SK-N-SH (cell line): ENCODE measurements at regions not wholly inside any gene's neighbourhood (a gene's known extent, or its start where the extent isn't known, plus 50 kb on each side); places are given as distances from the start of the nearest gene placed in this dataset.

Experiments used
- CTCF ChIA-PET: fragments of 300-600, 350-600 bp; formaldehyde crosslinking; extraction: SDS; loops from one replicate; lab custom pipeline; 2021; lab: Yijun Ruan, JAX
- POLR2A ChIA-PET: fragments of 350-600 bp; sonication (Branson Sonifier 250); formaldehyde crosslinking; extraction: SDS; loops from one replicate; lab custom pipeline; 2020; ENCODE audit warnings: antibody characterized with exemption, inconsistent platforms; lab: Yijun Ruan, JAX
- DNase-seq: peaks from one replicate; pipeline ENCODE4 v3.0.0; 2012
- H2AFZ ChIP-seq: fragments of 200-600 bp; sonication (generic); 2 replicates; pipeline ENCODE4 v1.8.1; 2016; ENCODE audit warnings: antibody characterized with exemption, mild to moderate bottlenecking, low read depth
- H3F3A ChIP-seq: fragments of 200-600 bp; sonication (generic); replicated peaks from 2 replicates; pipeline ENCODE3; 2016; ENCODE audit warnings: antibody characterized with exemption, mild to moderate bottlenecking; ENCODE audit not compliant: insufficient read depth
- H3K27ac ChIP-seq, 2 experiments: fragments of 200-500 bp in 1 of 2; fragments of 200-600 bp in 1 of 2; sonication (Bioruptor generic) in 1 of 2; sonication (generic), shearing (Covaris generic) in 1 of 2; 2 replicates each; pipeline versions ENCODE4 v1.5.1 to v1.6.1; 2014 to 2016; ENCODE audit warnings: low read depth in 2 of 2, inconsistent platforms in 1 of 2, low read length in 1 of 2, mild to moderate bottlenecking in 1 of 2, mixed read lengths in 1 of 2
- H3K27me3 ChIP-seq: fragments of 200-600 bp; sonication (generic), shearing (Covaris generic); 2 replicates; pipeline ENCODE4 v1.6.1; 2016; ENCODE audit warnings: mixed run types; ENCODE audit not compliant: insufficient read depth
- H3K36me3 ChIP-seq, 2 experiments: fragments of 200-500 bp in 1 of 2; fragments of 200-600 bp in 1 of 2; sonication (Bioruptor generic) in 1 of 2; sonication (generic) in 1 of 2; replicated peaks in 1 of 2; 2 replicates each; pipeline versions ENCODE3 to v1.5.1; 2014 to 2016; ENCODE audit warnings: low read length in 1 of 2, mild to moderate bottlenecking in 1 of 2; ENCODE audit not compliant: insufficient read depth in 2 of 2, control insufficient read depth in 1 of 2
- H3K4me1 ChIP-seq, 2 experiments: fragments of 200-500 bp in 1 of 2; fragments of 200-600 bp in 1 of 2; sonication (Bioruptor generic) in 1 of 2; sonication (generic), shearing (Covaris generic) in 1 of 2; 2 replicates each; pipeline versions ENCODE4 v1.5.1 to v1.6.1; 2014 to 2016; ENCODE audit warnings: low read depth in 1 of 2, low read length in 1 of 2, mixed run types in 1 of 2; ENCODE audit not compliant: insufficient read depth in 2 of 2, control insufficient read depth in 1 of 2
- H3K4me2 ChIP-seq: fragments of 200-600 bp; sonication (generic), shearing (Covaris generic); 2 replicates; pipeline ENCODE4 v1.6.1; 2017; ENCODE audit warnings: mixed run types
- H3K4me3 ChIP-seq, 2 experiments: fragments of 200-500 bp in 1 of 2; fragments of 200-600 bp in 1 of 2; sonication (Bioruptor generic) in 1 of 2; sonication (generic), shearing (Covaris generic) in 1 of 2; 2 replicates each; pipeline versions ENCODE4 v1.5.1 to v1.8.1; 2014 to 2016; ENCODE audit warnings: low read depth in 2 of 2, inconsistent platforms in 1 of 2, low read length in 1 of 2, mild to moderate bottlenecking in 1 of 2, mixed read lengths in 1 of 2, moderate library complexity in 1 of 2
- H3K79me2 ChIP-seq: fragments of 200-600 bp; sonication (generic); 2 replicates; pipeline ENCODE4 v1.8.1; 2017; ENCODE audit warnings: mild to moderate bottlenecking; ENCODE audit not compliant: insufficient read depth
- H3K9ac ChIP-seq: fragments of 200-600 bp; sonication (generic); 2 replicates; pipeline ENCODE4 v1.6.1; 2017; ENCODE audit warnings: mixed run types
- H3K9me2 ChIP-seq: fragments of 200-600 bp; sonication (generic); 2 replicates; pipeline ENCODE4 v1.6.1; 2017; ENCODE audit warnings: mixed run types
- H3K9me3 ChIP-seq: fragments of 200-600 bp; sonication (generic); 2 replicates; pipeline ENCODE4 v1.6.1; 2017; ENCODE audit warnings: mixed run types, mild to moderate bottlenecking, moderate library complexity
- H4K20me1 ChIP-seq: fragments of 200-600 bp; sonication (generic); 2 replicates; pipeline ENCODE4 v1.6.1; 2017; ENCODE audit warnings: mild to moderate bottlenecking, mixed run types; ENCODE audit not compliant: insufficient read depth
- CHD2 ChIP-seq: fragments of 150-350 bp; IDR thresholded peaks from 2 replicates; pipeline ENCODE4 v1.6.1; 2018; ENCODE audit warnings: low read length; ENCODE audit not compliant: partially characterized antibody
- ELF1 ChIP-seq: IDR thresholded peaks from 2 replicates; pipeline ENCODE4 v1.4.0; 2012
- FOSL2 ChIP-seq: IDR thresholded peaks from 2 replicates; pipeline ENCODE4 v1.4.0; 2012; ENCODE audit warnings: low read depth, mild to moderate bottlenecking, moderate library complexity, borderline replicate concordance
- FOXJ3 ChIP-seq: sonication (generic); formaldehyde crosslinking; IDR thresholded peaks from 2 replicates; pipeline ENCODE4 v1.5.1; 2020; ENCODE audit warnings: mild to moderate bottlenecking, missing genetic modification reagents
- JUND ChIP-seq: IDR thresholded peaks from 2 replicates; pipeline ENCODE4 v1.4.0; 2012
- MAX ChIP-seq: IDR thresholded peaks from 2 replicates; pipeline ENCODE4 v1.4.0; 2012; ENCODE audit warnings: low read depth
- MXI1 ChIP-seq: IDR thresholded peaks from 2 replicates; pipeline ENCODE4 v1.6.1; 2012; ENCODE audit warnings: mild to moderate bottlenecking, low read depth, low read length, improper control_type of control experiment
- NFIC ChIP-seq: IDR thresholded peaks from 2 replicates; pipeline ENCODE4 v1.4.0; 2012; ENCODE audit warnings: borderline replicate concordance
- PBX3 ChIP-seq: IDR thresholded peaks from 2 replicates; pipeline ENCODE4; 2012
- POLR2AphosphoS5 ChIP-seq: IDR thresholded peaks from 2 replicates; pipeline ENCODE4 v1.6.1; 2012; ENCODE audit warnings: low read depth, low read length
- RAD21 ChIP-seq: IDR thresholded peaks from 2 replicates; pipeline ENCODE4 v1.6.1; 2012; ENCODE audit warnings: mild to moderate bottlenecking, low read length
- RFX5 ChIP-seq: IDR thresholded peaks from 2 replicates; pipeline ENCODE4 v1.6.1; 2012; ENCODE audit warnings: mild to moderate bottlenecking, improper control_type of control experiment, low read length
- RXRA ChIP-seq: IDR thresholded peaks from 2 replicates; pipeline ENCODE4 v1.4.0; 2012; ENCODE audit warnings: low read depth, mild to moderate bottlenecking, borderline replicate concordance
- SMC3 ChIP-seq: IDR thresholded peaks from 2 replicates; pipeline ENCODE4 v1.6.1; 2012; ENCODE audit warnings: low read depth, low read length, improper control_type of control experiment
- TAF1 ChIP-seq: IDR thresholded peaks from 2 replicates; pipeline ENCODE4 v1.6.1; 2012; ENCODE audit warnings: low read depth, mild to moderate bottlenecking, low read length, moderate library complexity, borderline replicate concordance
- TEAD4 ChIP-seq: IDR thresholded peaks from 2 replicates; pipeline ENCODE4 v1.4.0; 2012; ENCODE audit warnings: mild to moderate bottlenecking, borderline replicate concordance; ENCODE audit not compliant: insufficient read depth
- ZBTB33 ChIP-seq: IDR thresholded peaks from 2 replicates; pipeline ENCODE4 v1.4.0; 2012; ENCODE audit warnings: low read depth, borderline replicate concordance
- WGBS: methylation state at CpG from one replicate; pipeline ENCODE4 v1.1.6; 2017; ENCODE audit warnings: low lambda C conversion rate; 5-methylcytosine and 5-hydroxymethylcytosine counted together

GRCh38 chr9:81314490-81314889, 374.9 kb downstream of the TLE1 start:
- Histone ChIP-seq H3K9me2 (no peaks in the 10 kb centered on the region), H2AFZ (no peak overlapping the region), H3K27me3 (no peaks in the 10 kb centered on the region; the same call in 1 of the 2 replicates), H3K27ac (no peak overlapping the region), H3K36me3 (no peaks in the 10 kb centered on the region), H3K9me3 (no peaks in the 10 kb centered on the region), H3K4me3 (no peak overlapping the region), H3K4me1 (no peaks in the 10 kb centered on the region; a peak in 1 of 4 replicates), H3K4me2 (no peak overlapping the region), H4K20me1 (no peaks in the 10 kb centered on the region), H3K79me2 (no peaks in the 10 kb centered on the region), H3K9ac (no peak overlapping the region), H3F3A (no peaks in the 10 kb centered on the region)
- no peak for DNase-seq
- ChIA-PET CTCF (no interaction called here), POLR2A (interaction anchor here (0.5 kb wide), 1 partner anchor 101 kb away, joined by 4 read pairs; no protein-coding TSS in a partner anchor)
- 36% methylated on average over 3 of the region's 3 CpGs for WGBS
- TF ChIP-seq MXI1: no peak
- no peak for TF ChIP-seq RFX5
- TF ChIP-seq FOXJ3: no peak
- TF ChIP-seq POLR2AphosphoS5: no peak
- no peak for TF ChIP-seq PBX3
- no peak for TF ChIP-seq NFIC
- no peak for TF ChIP-seq CHD2
- TF ChIP-seq JUND: no peak
- no peak for TF ChIP-seq MAX
- TF ChIP-seq TAF1: no peak
- TF ChIP-seq RAD21: no peak
- TF ChIP-seq RXRA: no peak
- no peak for TF ChIP-seq SMC3
- TF ChIP-seq TEAD4: no peak
- TF ChIP-seq ELF1: no peak

DNA sequence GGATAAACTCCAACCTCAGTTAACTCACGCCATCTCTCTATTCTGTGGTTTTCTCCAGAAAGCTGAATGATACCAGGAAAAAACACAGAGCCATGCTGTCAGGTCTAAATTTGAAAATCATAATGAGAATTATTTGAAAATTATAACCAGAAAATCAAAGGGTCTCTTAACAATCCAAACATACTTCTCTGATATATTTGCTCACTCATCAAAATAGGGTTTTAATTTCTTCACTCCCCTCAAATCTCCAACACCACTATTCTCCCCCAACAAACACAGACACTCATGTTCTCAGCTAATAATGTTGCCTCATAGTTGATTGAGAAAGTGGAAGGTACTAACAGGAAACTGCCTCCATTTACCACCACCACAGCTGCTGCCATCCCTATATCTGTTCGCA, 375.5 kb downstream of the TLE1 start:
- no peak overlapping the region for H2AFZ ChIP-seq
- no peaks in the 10 kb centered on the region for H4K20me1 ChIP-seq
- no peaks in the 10 kb centered on the region; a peak in 1 of 4 replicates for H3K4me1 ChIP-seq
- no peak overlapping the region for H3K9ac ChIP-seq
- H3K4me2 ChIP-seq: no peak overlapping the region
- H3K27ac ChIP-seq: no peak overlapping the region
- WGBS: 55% methylated on average over 2 of the region's 2 CpGs
- CTCF ChIA-PET: no interaction called here
- POLR2A ChIA-PET: interaction anchor here (0.5 kb wide), 1 partner anchor 100 kb away, joined by 4 read pairs; no protein-coding TSS in a partner anchor
- DNase-seq: no peak
- TF ChIP-seq ZBTB33 (no peak), PBX3 (no peak), MAX (no peak), SMC3 (no peak), FOSL2 (no peak)
- no peak overlapping the region for H3K4me3 ChIP-seq
- H3K27me3 ChIP-seq: no peaks in the 10 kb centered on the region; the same call in 1 of the 2 replicates
- H3K79me2 ChIP-seq: no peaks in the 10 kb centered on the region
- no peaks in the 10 kb centered on the region for H3K9me3 ChIP-seq
- no peaks in the 10 kb centered on the region for H3K36me3 ChIP-seq
- H3K9me2 ChIP-seq: no peaks in the 10 kb centered on the region
- no peaks in the 10 kb centered on the region for H3F3A ChIP-seq
